ENCODE measurements at regions not wholly inside any gene's neighbourhood (a gene's known extent, or its start where the extent isn't known, plus 50 kb on each side); places are given as distances from the start of the nearest gene placed in this dataset.
A peak's percentile ranks its signal among the peaks of the same experiment; 100 is the strongest.

DNA sequence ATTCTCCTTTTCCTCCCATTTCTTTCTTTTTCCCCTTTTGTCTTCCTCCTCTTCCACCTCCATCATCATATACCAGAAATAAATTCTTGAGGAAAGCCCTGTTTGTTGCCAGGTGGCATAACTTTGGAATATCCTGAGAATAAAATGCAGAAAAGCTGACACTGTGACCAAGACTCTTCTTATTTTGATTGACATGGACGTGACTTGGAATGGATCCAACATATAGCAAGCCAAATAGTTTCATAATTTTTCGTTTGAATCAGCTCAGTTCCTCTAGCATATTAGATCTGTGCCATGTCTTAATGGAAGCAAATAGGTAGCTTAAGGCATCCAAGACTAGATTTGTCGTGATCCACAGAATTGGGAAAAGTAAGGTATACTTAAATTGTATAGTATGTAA lies 354.7 kb upstream of the FIGN start:
- no peak for DNase-seq (ENCODE audit: low spot score)

DNA sequence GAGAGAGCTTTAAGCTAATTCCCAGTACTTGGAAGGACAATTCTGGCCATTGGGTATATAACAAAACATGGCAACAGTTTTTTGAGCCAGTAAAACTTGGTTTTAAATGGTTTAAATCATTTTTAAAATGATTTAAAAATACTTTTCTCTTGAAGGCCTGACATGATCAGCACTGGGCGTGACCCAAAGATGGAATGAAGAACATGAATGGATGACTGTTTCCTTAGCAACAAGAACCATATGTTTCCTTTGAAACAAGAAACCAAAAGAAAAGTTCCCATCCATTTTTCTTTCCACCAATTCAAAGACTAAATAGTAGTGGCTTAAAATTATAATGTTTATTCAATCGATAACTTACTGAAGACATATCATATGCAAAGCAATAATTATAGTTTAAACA lies 348.3 kb upstream of the FIGN start:
- peak; percentile 4 for DNase-seq (ENCODE audit: low spot score)

DNA sequence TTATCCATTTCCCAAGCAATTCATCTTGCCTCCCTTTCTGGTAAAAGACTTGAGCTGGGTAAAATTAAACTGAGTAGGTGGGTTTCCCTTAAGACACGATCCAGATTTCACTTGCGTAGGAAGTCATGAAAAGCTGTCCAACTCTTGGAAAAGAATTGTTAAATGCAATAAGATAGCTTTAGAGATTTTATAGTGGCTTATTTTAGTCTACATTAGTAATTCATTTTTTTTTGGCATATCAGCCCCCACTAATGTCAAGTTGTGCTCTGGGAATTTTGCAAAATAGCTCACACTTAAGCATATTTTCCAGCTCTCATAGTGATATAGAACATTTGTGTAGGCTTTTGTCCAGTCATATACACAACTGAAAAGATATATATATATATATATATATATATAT lies 344.7 kb upstream of the FIGN start:
- no peak for DNase-seq (ENCODE audit: low spot score)

DNA sequence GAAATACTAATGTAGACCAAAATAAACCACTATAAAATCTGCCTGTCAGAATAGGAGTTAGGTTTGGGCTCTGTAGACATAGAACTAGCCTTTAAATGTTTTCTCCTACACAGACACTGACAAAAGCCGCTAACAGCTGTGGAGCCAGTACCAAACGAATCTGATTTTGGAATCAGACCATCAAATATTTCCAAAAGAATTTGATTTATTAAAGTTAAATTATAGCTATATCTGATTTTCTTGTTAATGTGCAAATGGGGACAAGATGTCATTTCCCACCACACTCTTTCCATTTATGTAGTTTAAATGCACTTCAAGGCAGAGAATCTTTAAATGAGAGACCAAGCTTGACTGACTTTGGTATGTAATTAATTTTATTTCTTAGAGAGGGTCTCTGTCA lies 343.4 kb upstream of the FIGN start:
- DNase-seq (ENCODE audit: low spot score), result no peak

DNA sequence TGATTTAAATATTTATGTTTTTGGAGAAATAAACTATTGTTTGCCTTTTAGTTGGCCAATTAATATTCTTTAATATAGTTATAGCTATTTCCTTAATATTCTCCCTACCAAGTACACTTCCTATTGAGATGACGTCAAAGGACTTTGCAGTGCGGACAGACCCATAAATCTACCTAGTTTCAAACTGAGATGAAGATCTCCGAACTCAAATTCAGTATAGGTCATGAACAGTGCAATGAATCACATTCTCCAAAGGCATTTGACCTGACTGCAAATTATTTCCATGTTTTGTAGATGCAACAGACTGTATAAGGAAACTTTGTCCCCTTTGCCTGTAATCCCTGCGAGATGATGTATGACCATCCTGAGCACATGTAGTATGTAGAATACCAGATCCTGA lies 342.6 kb upstream of the FIGN start:
- DNase-seq (ENCODE audit: low spot score), result no peak

DNA sequence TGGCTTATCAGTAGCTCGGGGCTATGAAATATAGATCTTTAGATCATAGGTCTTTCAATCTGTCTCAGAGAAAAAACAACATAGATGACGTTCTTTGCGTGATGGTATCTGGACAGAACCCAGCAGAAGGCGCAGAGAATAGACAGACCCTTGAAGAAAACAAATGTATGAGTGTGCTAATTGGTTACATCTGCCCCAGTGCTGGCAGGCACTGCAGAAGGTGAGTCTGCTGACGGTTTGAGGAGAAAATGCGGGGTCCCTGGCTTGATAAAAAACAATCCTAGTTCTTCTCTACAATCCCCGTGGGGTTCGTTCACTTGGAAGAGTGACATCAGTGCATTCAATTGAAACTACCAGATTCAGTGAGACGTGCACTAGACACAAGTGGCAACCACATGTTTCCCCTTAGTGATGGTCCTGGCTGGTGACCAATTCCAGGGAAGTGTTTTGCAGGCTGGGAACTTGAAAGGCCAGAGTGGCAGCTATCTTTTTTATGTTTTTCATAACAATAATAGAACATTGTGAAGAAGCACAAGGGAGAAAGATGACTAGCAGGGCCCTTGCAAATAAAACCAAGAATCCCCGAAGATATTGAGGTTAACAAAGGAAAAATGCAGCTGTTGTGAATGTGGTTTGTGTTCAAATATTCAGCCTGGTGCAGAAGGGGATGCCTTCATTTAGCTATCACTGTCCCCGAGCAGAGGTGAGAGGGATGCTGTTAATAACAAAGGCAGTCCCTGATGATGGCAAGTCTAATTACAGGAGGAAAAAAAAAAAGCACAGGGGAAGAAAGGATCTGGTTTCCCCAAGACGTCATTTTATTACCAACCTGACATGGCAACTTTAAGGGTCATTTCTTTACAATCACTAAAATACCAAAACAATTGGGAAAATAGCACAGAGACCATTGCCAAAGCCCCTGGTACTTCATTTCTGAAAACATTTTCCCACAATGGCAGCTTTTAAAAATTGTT lies 337.6 kb upstream of the FIGN start:
- no peak for DNase-seq (ENCODE audit: low spot score)

DNA sequence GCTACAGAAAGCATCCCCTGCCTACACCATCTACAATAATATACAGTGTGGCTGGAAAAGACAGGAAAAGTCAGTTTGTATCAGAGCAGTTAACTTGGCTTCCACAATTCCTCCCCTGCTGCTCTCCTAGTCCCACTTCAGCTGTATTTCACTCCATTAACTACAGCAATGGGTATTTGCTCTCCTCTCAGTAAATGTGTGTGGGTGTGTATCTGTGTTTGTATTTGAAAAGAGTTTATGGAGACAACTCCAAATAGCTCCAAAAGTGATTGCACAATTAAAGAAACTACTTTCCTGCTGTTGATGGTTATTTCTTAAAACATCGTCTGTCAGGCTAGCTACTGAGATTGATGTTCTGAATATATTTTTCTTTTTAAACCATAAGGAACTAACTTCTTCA lies 333.7 kb upstream of the FIGN start:
- DNase-seq (ENCODE audit: low spot score), result no peak

DNA sequence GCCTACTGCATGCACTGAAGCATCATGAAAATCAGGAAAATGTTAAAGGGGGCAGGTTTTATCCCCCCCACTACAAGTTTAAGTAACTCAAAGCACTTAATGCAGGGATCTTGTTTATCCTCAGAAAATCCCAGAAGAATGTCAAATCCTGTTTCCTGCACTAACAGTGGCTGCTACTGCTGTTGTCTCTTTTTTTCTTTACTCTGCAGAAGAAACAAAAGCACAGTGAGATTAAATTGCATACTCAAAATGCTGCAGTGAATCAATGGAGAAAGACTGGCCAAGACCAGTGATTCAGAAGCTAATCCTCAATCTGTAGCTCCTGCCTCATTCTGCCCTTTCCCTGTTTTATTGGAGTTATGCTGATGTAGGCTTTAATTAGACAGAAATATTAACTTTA lies 332.3 kb upstream of the FIGN start:
- no peak for DNase-seq (ENCODE audit: low spot score)

DNA sequence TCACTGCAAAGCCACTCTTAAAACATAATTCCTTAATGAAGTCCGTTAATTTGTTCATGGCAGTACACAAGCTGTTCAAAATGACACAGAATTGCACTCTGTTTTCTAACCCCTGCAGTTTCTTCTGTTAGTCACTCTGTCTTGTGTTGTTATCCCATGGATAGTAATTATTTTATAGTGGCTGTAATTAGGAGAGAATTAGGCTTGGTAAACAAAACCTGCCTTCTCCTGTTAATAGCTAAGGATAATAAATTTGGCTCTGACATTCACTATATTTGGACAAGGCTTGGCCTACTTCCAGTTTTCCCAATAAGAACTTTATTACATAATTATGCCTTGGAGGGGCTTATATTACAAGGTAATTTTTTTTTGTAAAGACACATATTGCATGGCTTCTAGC lies 330.3 kb upstream of the FIGN start:
- no peak for DNase-seq (ENCODE audit: low spot score)

DNA sequence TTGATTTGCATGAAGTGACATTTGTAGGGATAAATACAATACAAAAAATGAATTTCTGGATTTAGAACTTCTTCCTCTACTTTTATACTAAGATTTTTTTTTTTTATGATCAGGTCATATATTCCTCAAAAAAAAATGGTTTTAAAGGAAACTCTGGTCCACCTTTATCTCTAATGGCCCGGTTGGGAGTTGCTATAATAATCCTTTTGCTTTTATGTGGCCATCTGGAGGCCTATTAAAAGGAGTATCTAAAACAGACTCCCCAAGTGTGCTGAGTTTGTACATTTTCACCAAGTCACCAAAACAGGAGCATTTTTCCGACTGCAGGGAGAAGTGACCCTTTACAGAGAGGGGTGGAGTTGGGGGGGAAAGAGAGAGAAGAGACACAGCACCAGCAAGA lies 329.2 kb upstream of the FIGN start:
- no peak for DNase-seq (ENCODE audit: low spot score)

DNA sequence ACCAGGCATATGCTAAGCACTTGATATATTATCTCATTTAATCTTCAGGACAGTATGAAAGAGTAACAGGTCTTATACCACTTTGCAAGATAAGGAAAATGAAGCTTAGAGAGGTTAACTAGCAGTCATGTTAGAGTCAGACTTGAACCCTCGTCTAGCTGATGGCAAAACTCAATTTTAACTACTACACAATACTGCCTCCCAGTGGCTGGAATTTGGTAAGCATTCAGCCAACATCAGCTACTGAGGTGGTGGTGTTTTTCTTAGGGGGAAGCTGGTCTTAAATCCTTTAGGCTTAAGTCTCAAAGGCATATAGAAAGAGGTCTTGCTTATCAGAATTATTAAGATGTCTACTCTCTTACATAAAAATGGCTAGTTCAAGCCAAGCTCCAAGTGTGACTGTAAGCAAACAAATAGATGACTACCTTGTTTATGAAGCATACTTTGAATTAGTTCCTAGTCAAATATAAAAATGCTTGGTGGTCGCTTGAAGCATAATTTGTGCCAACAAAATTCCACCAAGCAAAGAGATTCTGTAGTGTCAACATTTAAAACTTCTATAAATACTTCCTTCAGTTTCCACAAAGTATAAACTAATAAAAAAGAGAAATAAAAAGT lies 325.4 kb upstream of the FIGN start:
- peak; percentile 18 for DNase-seq (ENCODE audit: low spot score)

DNA sequence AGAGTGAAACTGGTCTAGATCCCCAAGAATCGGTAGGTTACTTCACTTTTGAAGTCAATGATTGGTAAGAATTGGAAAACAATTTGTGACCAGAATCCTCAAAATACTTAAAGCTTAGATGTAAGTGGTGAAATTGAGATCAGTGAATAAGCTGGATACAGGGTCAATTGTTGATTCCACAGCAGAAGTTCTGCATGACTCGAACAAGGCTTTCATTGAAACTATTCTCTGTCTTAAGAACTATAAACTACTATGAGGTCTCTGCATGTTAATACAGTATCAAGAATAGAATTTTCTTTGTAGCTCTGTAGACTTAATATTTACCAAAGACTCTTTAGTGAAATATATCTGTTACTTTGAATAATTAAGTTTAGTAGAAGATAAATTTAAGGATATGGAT lies 324.2 kb upstream of the FIGN start:
- no peak for DNase-seq (ENCODE audit: low spot score)

DNA sequence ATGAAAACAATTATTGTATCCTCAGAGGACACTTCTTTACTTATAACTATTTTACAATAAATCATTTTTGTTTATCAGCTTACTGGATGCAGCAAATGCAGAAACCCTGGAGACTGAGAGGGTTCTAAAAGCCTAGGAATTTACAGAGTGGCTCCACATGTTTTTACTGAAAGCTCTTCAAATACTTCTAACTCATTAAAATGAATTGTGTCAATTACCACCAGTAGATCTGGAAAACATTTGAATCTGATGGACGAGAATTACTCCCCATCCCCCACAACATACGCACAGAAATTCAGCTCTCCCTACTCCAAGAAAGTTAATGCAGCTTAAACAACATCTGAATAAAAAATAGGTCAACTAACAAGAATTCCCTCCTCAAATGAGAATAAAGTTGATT lies 319.8 kb upstream of the FIGN start:
- DNase-seq (ENCODE audit: low spot score), result no peak

DNA sequence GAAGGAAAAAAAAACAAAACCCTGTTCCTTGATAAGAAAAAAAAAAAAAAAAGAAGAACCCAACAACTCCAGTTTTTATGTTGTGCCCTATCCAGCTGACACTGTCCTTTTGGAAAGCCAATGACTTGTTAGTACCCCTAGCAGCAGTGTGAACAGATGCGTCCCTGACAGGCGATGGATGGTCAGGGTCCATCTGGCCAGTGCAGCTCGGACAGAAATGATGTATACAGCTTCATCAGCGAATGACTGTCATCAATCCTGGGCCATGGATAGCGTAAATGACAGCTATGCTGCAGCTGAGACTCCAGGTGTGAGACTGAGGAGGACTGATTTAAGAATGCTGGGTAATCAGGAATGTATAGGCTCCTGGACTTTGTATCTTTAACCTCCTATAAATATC lies 318.8 kb upstream of the FIGN start:
- no peak for DNase-seq (ENCODE audit: low spot score)

DNA sequence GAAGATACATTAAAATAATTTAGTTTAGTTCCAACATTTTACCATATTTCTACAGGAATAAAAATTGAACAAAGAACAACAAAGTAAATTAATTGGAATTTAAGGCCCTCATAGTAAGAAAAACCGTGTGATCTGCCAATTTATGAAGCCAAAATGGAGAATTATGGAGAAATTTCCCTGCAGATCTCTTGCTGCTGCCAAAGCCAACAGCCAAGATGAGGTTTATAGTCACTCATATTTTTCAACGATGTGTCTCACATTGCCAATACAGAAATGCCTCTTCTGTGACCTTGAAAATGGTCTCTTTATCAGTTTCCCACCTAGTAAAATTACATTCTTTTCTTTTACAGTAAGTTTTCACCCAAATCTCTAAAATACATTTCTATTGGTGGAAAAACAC lies 317.2 kb upstream of the FIGN start:
- no peak for DNase-seq (ENCODE audit: low spot score)

DNA sequence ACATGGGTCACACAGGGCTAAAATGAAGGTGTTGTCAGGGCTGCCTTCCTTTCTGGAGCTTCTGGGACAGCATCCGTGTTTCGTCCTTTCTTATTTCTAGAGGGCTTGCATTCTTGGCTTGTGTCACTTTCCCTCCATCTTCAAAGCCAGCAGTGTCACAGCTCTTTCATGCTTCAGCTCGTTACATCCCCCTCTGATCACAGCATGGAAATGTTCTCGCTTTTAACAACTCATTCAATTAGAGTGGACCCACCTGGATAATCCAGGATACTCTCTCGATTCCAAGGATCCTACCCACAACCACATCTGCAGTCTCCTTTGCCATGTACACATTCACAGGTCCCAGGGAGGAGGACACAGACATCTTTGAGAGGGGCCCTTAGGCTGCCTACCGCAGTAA lies 316.2 kb upstream of the FIGN start:
- no peak for DNase-seq (ENCODE audit: low spot score)

DNA sequence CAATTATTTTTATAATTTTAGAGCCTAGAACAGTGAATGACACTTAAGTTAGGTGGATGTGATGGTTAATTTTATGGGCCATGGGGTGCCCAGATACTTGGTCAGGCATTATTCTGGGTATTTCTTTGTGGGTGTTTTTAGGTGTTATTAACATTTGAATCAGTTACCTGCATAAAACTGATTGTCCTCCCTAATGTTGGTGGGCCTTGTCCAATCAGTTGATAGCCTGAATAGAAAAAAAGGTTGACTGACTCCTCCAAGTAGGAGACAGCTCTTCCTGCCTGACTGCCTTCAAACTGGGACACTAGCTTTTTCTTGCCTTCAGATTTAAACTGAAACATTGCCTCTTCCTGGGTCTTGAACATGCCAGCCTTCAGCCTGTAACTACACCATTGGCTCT lies 312.9 kb upstream of the FIGN start:
- DNase-seq (ENCODE audit: low spot score), result no peak

DNA sequence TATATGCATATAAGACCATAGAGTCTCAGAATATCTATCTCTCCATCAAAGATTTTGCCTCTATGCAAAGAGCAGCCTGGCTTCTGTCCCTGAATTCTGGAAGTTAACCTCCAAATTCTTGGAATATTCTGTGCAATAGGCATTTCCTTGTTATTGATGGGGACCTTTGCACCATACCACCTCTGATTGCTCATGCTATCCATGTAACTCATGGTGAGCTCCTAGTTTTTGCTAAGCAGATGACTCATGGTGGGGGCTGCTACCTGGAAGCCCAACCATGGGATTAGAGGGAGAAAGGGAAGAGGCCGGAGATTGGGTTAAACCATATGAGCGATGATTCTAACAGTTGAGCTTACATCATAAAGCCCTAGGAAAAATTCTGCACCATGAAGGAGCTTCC lies 310.2 kb upstream of the FIGN start:
- no peak for DNase-seq (ENCODE audit: low spot score)

DNA sequence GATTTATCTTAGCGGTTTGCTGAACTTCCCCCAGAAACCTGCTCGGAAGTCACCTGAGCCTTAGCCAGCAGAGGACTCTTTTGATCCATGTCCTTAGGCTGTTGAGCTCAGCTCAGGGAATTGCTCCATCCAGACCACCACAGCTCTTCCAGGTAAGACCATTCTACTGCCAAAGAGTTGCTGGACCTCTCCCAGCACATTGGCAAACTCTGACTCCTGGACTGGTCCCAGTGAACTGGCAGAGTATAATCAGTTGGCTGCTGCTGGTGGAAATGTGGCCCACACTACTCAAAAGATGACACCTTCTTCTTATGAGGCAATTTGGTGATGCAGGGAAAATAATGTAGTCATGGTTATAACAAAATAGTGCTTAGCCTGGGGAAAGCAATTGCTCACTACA lies 308.8 kb upstream of the FIGN start:
- no peak for DNase-seq (ENCODE audit: low spot score)

DNA sequence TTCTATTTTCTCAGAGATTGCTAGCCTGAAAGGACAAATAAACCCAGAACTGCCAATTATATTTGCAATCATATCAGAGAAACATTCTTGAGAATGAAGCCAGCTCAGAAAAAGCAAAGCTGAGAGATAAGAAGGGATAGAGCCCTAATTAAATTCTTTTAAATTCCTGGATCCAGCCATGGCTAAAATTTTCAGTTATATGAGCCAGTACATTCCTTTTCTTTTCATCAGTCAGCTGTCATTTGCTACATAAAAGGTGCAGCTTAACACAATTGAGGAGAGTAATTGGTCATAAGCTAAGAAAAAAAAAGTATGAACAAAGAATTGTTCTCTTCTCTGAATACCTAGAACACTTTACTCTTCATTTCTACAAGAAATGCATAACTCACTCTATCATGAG lies 303.5 kb upstream of the FIGN start:
- DNase-seq (ENCODE audit: low spot score), result no peak

DNA sequence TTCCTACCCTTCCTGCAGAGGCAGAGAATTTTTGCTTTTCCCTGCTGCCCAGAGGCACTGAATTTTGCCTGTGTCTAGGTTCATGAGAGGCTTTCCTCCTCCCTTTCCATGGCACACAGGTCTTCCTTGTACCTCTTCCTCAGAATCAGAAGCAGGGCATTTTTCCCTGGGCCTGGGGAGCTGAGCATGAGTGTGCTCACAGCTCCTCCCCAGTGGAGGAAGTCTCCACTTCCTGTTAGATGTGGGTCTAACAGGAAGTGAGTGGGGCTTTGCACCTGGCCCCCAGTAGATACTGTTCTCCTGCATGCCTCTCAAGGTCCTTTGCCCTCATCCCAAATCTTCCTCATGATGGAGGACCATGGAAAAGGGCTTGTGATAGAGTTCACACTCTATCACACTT lies 297.2 kb upstream of the FIGN start:
- DNase-seq (ENCODE audit: low spot score), result no peak

DNA sequence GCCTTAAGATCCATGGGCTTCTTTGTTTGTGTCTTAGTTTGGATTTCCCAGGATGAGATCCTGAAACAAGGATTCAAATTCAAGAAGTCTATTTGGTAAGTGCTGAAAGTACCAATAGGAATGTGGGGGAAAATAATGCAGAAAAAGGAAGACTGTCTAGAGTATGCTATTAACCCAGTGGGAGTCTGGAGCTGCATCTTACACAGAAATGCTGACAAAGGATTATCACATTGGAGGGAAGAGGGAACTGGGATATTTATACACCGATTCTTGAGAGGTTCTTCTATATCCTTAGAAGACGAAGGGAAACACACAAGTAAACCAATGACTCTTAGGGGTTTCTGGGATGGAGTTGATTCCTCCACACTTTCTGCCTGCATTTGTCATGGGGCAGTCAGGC lies 294.8 kb upstream of the FIGN start:
- no peak for DNase-seq (ENCODE audit: low spot score)

DNA sequence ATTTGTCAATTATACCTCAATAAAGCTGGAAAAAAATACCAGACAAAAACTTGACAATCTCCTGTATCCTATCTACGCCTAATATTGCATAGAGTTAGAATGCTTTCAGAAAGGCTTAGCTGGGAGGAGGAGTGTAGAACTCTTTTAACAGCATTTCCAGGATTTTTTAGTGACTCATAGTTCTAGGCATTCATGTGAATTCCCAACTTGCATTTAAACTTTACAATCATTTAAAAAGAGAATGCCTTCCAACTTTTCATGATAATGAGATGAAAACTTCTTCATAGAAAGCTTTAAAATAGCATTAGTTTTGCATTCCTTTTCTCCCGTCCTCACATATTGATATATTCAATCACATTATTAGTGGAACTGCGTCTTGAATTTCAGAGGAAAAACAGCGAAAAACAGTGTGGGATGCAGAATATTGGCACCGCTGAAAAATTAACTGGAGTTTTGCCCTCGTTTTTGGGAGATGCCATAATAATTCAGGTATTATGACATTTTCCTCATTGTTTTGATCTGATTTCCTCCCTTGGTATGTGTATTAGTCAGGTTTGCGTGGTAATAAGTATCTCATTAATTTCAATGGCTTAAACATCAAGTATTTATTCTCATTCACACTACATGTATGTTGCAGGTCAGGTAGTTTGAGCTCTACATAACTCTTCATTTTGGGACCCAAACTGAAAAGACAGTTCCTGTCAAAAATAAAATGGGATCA lies 293.2 kb upstream of the FIGN start:
- DNase-seq (ENCODE audit: low spot score), result peak; percentile 4
